ENCODE measurements at regions not wholly inside any gene's neighbourhood (a gene's known extent, or its start where the extent isn't known, plus 50 kb on each side); places are given as distances from the start of the nearest gene placed in this dataset.
A peak's percentile ranks its signal among the peaks of the same experiment; 100 is the strongest.

GRCh38 chr16:79498928-79499327 is 101.6 kb downstream of the MAF start (continued):
- TF ChIP-seq ZNF224 (CRISPR knock-in tag; IDR thresholded peaks at IDR 0.05) = no peak
- no peak for TF ChIP-seq HBP1 (CRISPR knock-in tag; IDR thresholded peaks at IDR 0.05; ENCODE audit: low read depth)
- no peak for TF ChIP-seq ZNF569 (CRISPR knock-in tag; IDR thresholded peaks at IDR 0.05; ENCODE audit: borderline replicate concordance)
- peak; percentile 92 for TF ChIP-seq ZNF12 (CRISPR knock-in tag; IDR thresholded peaks at IDR 0.05)

- Histone ChIP-seq H3K9ac (ENCODE audit: insufficient read depth, low read depth, low read length) (no peak overlapping the region), H3K4me1 (ENCODE audit: insufficient read depth, low read length) (no peaks in the 10 kb centered on the region), H3K36me3 (replicated peaks in 1 of 2; ENCODE audit: control insufficient read depth in 1 of 2, insufficient read depth in 2 of 2, low read length in 2 of 2) (no peaks in the 10 kb centered on the region), H3K9me3 (ENCODE audit: low read length) (no peaks in the 10 kb centered on the region), H3K4me3 (replicated peaks in 1 of 3; ENCODE audit: insufficient read depth in 1 of 3, low read depth in 2 of 3, low read length in 3 of 3) (no peak overlapping the region), H3K27ac (ENCODE audit: extremely low read length, insufficient read depth, low read length) (no peak overlapping the region), H4K20me1 (ENCODE audit: insufficient read depth, low read length) (no peaks in the 10 kb centered on the region), H3K4me2 (ENCODE audit: low read depth, low read length) (no peak overlapping the region), H2AFZ (ENCODE audit: low read length) (no peak overlapping the region), H3K27me3 (ENCODE audit: control insufficient read depth in 1 of 2, insufficient read depth in 2 of 2, low read length in 2 of 2) (no peaks in the 10 kb centered on the region), H3K79me2 (ENCODE audit: insufficient read depth, low read length) (no peaks in the 10 kb centered on the region)
- POLR2A ChIA-PET = no interaction called here
- WGBS (ENCODE audit: low lambda C conversion rate) = 17% methylated on average over 6 of the region's 6 CpGs
- DNase-seq (ENCODE audit: low spot score) = no peak
- FAIRE-seq = no peak
- in situ Hi-C loops (cut with HindIII; ENCODE audit: extremely low pct_ligation_motif_present, low pct_unique_long_range_greater_than_20kb) = no loop called here
- TF ChIP-seq ZNF296 (CRISPR knock-in tag; conservative IDR thresholded peaks at IDR 0.05) (no peak), NFE2L2 (IDR thresholded peaks at IDR 0.05; ENCODE audit: low read length) (peak; percentile 25; the same call in 1 of the 2 replicates)
- ATAC-seq = no peak
- intact Hi-C loops (cut with micrococcal nuclease; ENCODE audit: unreplicated experiment) = no loop called here
- no TSS peak for BruUV-seq (replicated peaks)
- CTCF ChIA-PET (ENCODE audit: low intra/inter-chr PET ratio, low total read pairs) = no interaction called here
Measured at GRCh38 chr16:79497606-79498350, 102.8 kb downstream of the MAF start.
